HepG2 (cell line): ENCODE measurements at regions not wholly inside any gene's neighbourhood (a gene's known extent, or its start where the extent isn't known, plus 50 kb on each side); places are given as distances from the start of the nearest gene placed in this dataset.

ENCODE experiments used
- ADNP ChIP-seq: sonication (generic); formaldehyde crosslinking; IDR thresholded peaks from 2 replicates; pipeline ENCODE4 v1.4.0; 2020; ENCODE audit warnings: missing genetic modification reagents
- CBFB ChIP-seq: sonication (generic); formaldehyde crosslinking; IDR thresholded peaks from 2 replicates; pipeline ENCODE4 v1.4.0; 2020; ENCODE audit warnings: missing genetic modification reagents
- EP300 ChIP-seq, 3 experiments: sonication (generic) in 1 of 3; formaldehyde crosslinking in 1 of 3; IDR thresholded peaks; 2 replicates each; pipeline versions ENCODE4 v1.5.1 to v1.6.1; 2011 to 2020; ENCODE audit warnings: low read depth in 2 of 3, low read length in 2 of 3, borderline replicate concordance in 1 of 3, improper control_type of control experiment in 1 of 3, mild to moderate bottlenecking in 1 of 3, missing genetic modification reagents in 1 of 3, moderate library complexity in 1 of 3
- GFI1 ChIP-seq: sonication (generic); formaldehyde crosslinking; IDR thresholded peaks from 2 replicates; pipeline ENCODE4 v1.5.0; 2020; ENCODE audit warnings: missing genetic modification reagents, mild to moderate bottlenecking, borderline replicate concordance
- HHEX ChIP-seq: IDR thresholded peaks from 2 replicates; pipeline ENCODE4 v1.6.1; 2016; ENCODE audit warnings: control low read depth
- HNF4A ChIP-seq: sonication (generic); formaldehyde crosslinking; IDR thresholded peaks from 2 replicates; pipeline ENCODE4 v1.4.0; 2020; ENCODE audit warnings: missing genetic modification reagents
- HOXA3 ChIP-seq: sonication (generic); formaldehyde crosslinking; IDR thresholded peaks from 2 replicates; pipeline ENCODE4 v1.5.0; 2020; ENCODE audit warnings: missing genetic modification reagents
- HOXA5 ChIP-seq: sonication (generic); formaldehyde crosslinking; IDR thresholded peaks from 2 replicates; pipeline ENCODE4 v1.4.0; 2020; ENCODE audit warnings: missing genetic modification reagents
- JUN ChIP-seq: sonication (generic); formaldehyde crosslinking; IDR thresholded peaks from 2 replicates; pipeline ENCODE4 v1.4.0; 2020; ENCODE audit warnings: mild to moderate bottlenecking, missing genetic modification reagents
- MED1 ChIP-seq: sonication (generic); formaldehyde crosslinking; IDR thresholded peaks from 2 replicates; pipeline ENCODE4 v1.4.0; 2020; ENCODE audit warnings: missing genetic modification reagents
- MED8 ChIP-seq: sonication (generic); formaldehyde crosslinking; IDR thresholded peaks from 2 replicates; pipeline ENCODE4 v1.8.1; 2023; ENCODE audit warnings: mild to moderate bottlenecking, missing genetic modification reagents; ENCODE audit not compliant: insufficient replicate concordance
- NFIC ChIP-seq: IDR thresholded peaks from 2 replicates; pipeline ENCODE4 v1.6.1; 2012; ENCODE audit warnings: mild to moderate bottlenecking, low read length, inconsistent platforms
- PLRG1 ChIP-seq: fragments of 450-650 bp; conservative IDR thresholded peaks from 2 replicates; pipeline ENCODE4 v1.6.1; 2016
- RCOR2 ChIP-seq: IDR thresholded peaks from 2 replicates; pipeline ENCODE4 v1.6.1; 2016; ENCODE audit warnings: missing biosample characterization, missing genetic modification reagents
- SALL2 ChIP-seq: sonication (generic); formaldehyde crosslinking; IDR thresholded peaks from 2 replicates; pipeline ENCODE4 v1.8.1; 2023; ENCODE audit warnings: mild to moderate bottlenecking, missing genetic modification reagents, inconsistent platforms
- SOX13 ChIP-seq, 3 experiments: fragments of 450-650 bp in 1 of 3; sonication (generic) in 1 of 3; formaldehyde crosslinking in 1 of 3; IDR thresholded peaks in 2 of 3; conservative IDR thresholded peaks in 1 of 3; 2 replicates each; pipeline versions ENCODE4 v1.5.0 to v1.6.1; 2016 to 2020; ENCODE audit warnings: antibody characterized with exemption in 1 of 3, mild to moderate bottlenecking in 1 of 3, missing compliant biosample characterization in 1 of 3, missing genetic modification reagents in 1 of 3, moderate library complexity in 1 of 3
- SP140L ChIP-seq: sonication (generic); formaldehyde crosslinking; IDR thresholded peaks from 2 replicates; pipeline ENCODE4 v1.4.0; 2020; ENCODE audit warnings: missing genetic modification reagents, borderline replicate concordance
- TARDBP ChIP-seq: sonication (generic); formaldehyde crosslinking; IDR thresholded peaks from 2 replicates; pipeline ENCODE4 v1.8.0; 2022; ENCODE audit warnings: mild to moderate bottlenecking, missing genetic modification reagents
- TCF7L2 ChIP-seq: IDR thresholded peaks from 2 replicates; pipeline ENCODE4 v1.6.1; 2011; ENCODE audit warnings: mild to moderate bottlenecking, low read depth, low read length, moderate library complexity
- U2AF1 ChIP-seq: fragments of 200-400 bp; formaldehyde crosslinking; optimal IDR thresholded peaks from 2 replicates; pipeline ENCODE3; 2017; ENCODE audit warnings: mild to moderate bottlenecking, low read depth, low read length
- WIZ ChIP-seq: sonication (generic); formaldehyde crosslinking; IDR thresholded peaks from 2 replicates; pipeline ENCODE4 v1.5.1; 2020; ENCODE audit warnings: mild to moderate bottlenecking, missing genetic modification reagents
- YY1 ChIP-seq: IDR thresholded peaks from 2 replicates; pipeline ENCODE4 v1.6.1; 2011; ENCODE audit warnings: low read length, low read depth, moderate library complexity, mild to moderate bottlenecking; ENCODE audit not compliant: insufficient read depth, insufficient replicate concordance
- ZBTB10 ChIP-seq: sonication (generic); formaldehyde crosslinking; IDR thresholded peaks from 2 replicates; pipeline ENCODE4 v1.4.0; 2020; ENCODE audit warnings: missing genetic modification reagents, borderline replicate concordance
- ZBTB49 ChIP-seq: sonication (generic); formaldehyde crosslinking; IDR thresholded peaks from 2 replicates; pipeline ENCODE4 v1.4.0; 2020; ENCODE audit warnings: missing genetic modification reagents, borderline replicate concordance
- ZMYM4 ChIP-seq: sonication (generic); formaldehyde crosslinking; IDR thresholded peaks from 2 replicates; pipeline ENCODE4 v1.8.1; 2023; ENCODE audit warnings: mild to moderate bottlenecking, missing genetic modification reagents
- ZNF101 ChIP-seq: sonication (generic); formaldehyde crosslinking; IDR thresholded peaks from 2 replicates; pipeline ENCODE4 v1.4.0; 2020; ENCODE audit warnings: mild to moderate bottlenecking, low read depth, missing genetic modification reagents, borderline replicate concordance
- ZNF12 ChIP-seq: sonication (generic); formaldehyde crosslinking; IDR thresholded peaks from 2 replicates; pipeline ENCODE4 v1.5.0; 2020; ENCODE audit warnings: missing genetic modification reagents
- ZNF343 ChIP-seq: sonication (generic); formaldehyde crosslinking; IDR thresholded peaks from 2 replicates; pipeline ENCODE4 v1.4.0; 2020; ENCODE audit warnings: mild to moderate bottlenecking, missing genetic modification reagents
- ZNF501 ChIP-seq: sonication (generic); formaldehyde crosslinking; IDR thresholded peaks from 2 replicates; pipeline ENCODE4 v1.5.1; 2020; ENCODE audit warnings: mild to moderate bottlenecking, moderate library complexity, missing genetic modification reagents

- no peak for TF ChIP-seq ZBTB49 (CRISPR knock-in tag)
- TF ChIP-seq EP300 (IDR thresholded peaks at IDR 0.05; ENCODE audit: low read depth in 2 of 2, low read length in 2 of 2) = 0 out of 4 replicates have a peak, but pooled peaks of 1 of the 2 experiments have one; percentile 33
- no peak for TF ChIP-seq EP300 (CRISPR knock-in tag; IDR thresholded peaks at IDR 0.05; ENCODE audit: borderline replicate concordance)
- TF ChIP-seq HOXA3 (CRISPR knock-in tag) = peak; percentile 45; the same call in 1 of the 2 replicates
- TF ChIP-seq SP140L = no peak
- TF ChIP-seq ZNF101 (CRISPR knock-in tag) = no peak
- 0 out of 2 replicates have a peak, but pooled peaks have one; percentile 27 for TF ChIP-seq ZMYM4 (CRISPR knock-in tag)
- no peak for TF ChIP-seq ZNF501 (CRISPR knock-in tag)
- TF ChIP-seq ZBTB10 (CRISPR knock-in tag) = no peak
- no peak for TF ChIP-seq SALL2 (CRISPR knock-in tag)
- TF ChIP-seq HHEX (CRISPR knock-in tag) = no peak
- no peak for TF ChIP-seq TCF7L2
- no peak for TF ChIP-seq JUN (CRISPR knock-in tag)
- TF ChIP-seq U2AF1 = no peak
- TF ChIP-seq ADNP (CRISPR knock-in tag) = no peak
- TF ChIP-seq WIZ (CRISPR knock-in tag) = no peak
- no peak for TF ChIP-seq ZNF12
- TF ChIP-seq CBFB (CRISPR knock-in tag) = no peak
- no peak for TF ChIP-seq MED8 (CRISPR knock-in tag)
- no peak for TF ChIP-seq NFIC
- 0 out of 2 replicates have a peak, but pooled peaks have one; percentile 28 for TF ChIP-seq RCOR2
- TF ChIP-seq GFI1 = no peak
- no peak for TF ChIP-seq TARDBP
- 0 out of 2 replicates have a peak, but pooled peaks have one; percentile 44 for TF ChIP-seq MED1 (CRISPR knock-in tag)
- TF ChIP-seq HOXA5 (CRISPR knock-in tag) = no peak
- TF ChIP-seq ZNF343 (CRISPR knock-in tag) = no peak
- TF ChIP-seq YY1 = peak; percentile 59
- TF ChIP-seq SOX13 (IDR thresholded peaks at IDR 0.05) = no peak
- 0 out of 4 replicates have a peak, but pooled peaks of 1 of the 2 experiments have one; percentile 20 for TF ChIP-seq SOX13 (CRISPR knock-in tag; conservative IDR thresholded peaks at IDR 0.05 in 1 of 2, IDR thresholded peaks at IDR 0.05 in 1 of 2)
- TF ChIP-seq HNF4A = peak; percentile 88
- TF ChIP-seq PLRG1 = no peak
Observed at GRCh38 chrX:30979271-30979670, 90.2 kb upstream of the TAB3 start (continued).
